Kidney (tissue), 13 donors: ENCODE measurements at regions not wholly inside any gene's neighbourhood (a gene's known extent, or its start where the extent isn't known, plus 50 kb on each side); places are given as distances from the start of the nearest gene placed in this dataset.

Source experiments
- DNase-seq, 5 donors: peaks; one replicate each; pipeline ENCODE4 v3.0.0-alpha.2; 2013 to 2020
- FAIRE-seq: peaks from 2 replicates; lab custom pipeline; 2012; peaks lifted over from hg19 to GRCh38; lab: Jason Lieb, UNC
- H3K27ac ChIP-seq, 2 donors: one replicate each; pipeline ENCODE4 v1.7.0; 2013; ENCODE audit warnings: low read depth in 2 of 2, low read length in 2 of 2, inconsistent platforms in 1 of 2
- H3K27me3 ChIP-seq: one replicate; pipeline ENCODE4 v1.7.1; 2013; ENCODE audit warnings: low read length, inconsistent platforms; ENCODE audit not compliant: control insufficient read depth, insufficient read depth
- H3K36me3 ChIP-seq, 3 donors: one replicate each; pipeline versions ENCODE4 v1.7.0 to v1.7.1; 2013; ENCODE audit warnings: low read length in 3 of 3, control low read depth in 1 of 3, inconsistent platforms in 1 of 3; ENCODE audit not compliant: insufficient read depth in 3 of 3, control insufficient read depth in 2 of 3
- H3K4me1 ChIP-seq, 3 donors: one replicate each; pipeline versions ENCODE4 v1.7.0 to v1.7.1; 2013; ENCODE audit warnings: low read length in 3 of 3, inconsistent platforms in 1 of 3, low read depth in 1 of 3; ENCODE audit not compliant: control insufficient read depth in 2 of 3, insufficient read depth in 2 of 3
- H3K4me3 ChIP-seq, 3 donors: one replicate each; pipeline versions ENCODE4 v1.7.0 to v1.8.1; 2013; ENCODE audit warnings: low read length in 3 of 3, control low read depth in 1 of 3, inconsistent platforms in 1 of 3
- H3K9ac ChIP-seq, 3 donors: one replicate each; pipeline versions ENCODE4 v1.7.0 to v1.7.1; 2013; ENCODE audit warnings: low read length in 3 of 3, control low read depth in 1 of 3, inconsistent platforms in 1 of 3
- H3K9me3 ChIP-seq, 3 donors: one replicate each; pipeline versions ENCODE4 v1.7.0 to v1.7.1; 2013; ENCODE audit warnings: low read length in 3 of 3, control low read depth in 1 of 3, inconsistent platforms in 1 of 3; ENCODE audit not compliant: control insufficient read depth in 2 of 3, insufficient read depth in 1 of 3
- intact Hi-C: fragments of 100-400 bp; cut with DNase I; formaldehyde crosslinking; loops from one replicate; pipeline ENCODE4 v1.11.1; 2022
- TF ChIP-seq, protein P1 (sequence below): IDR thresholded peaks from 3 replicates; pipeline ENCODE4 v1.5.1; 2012; ENCODE audit warnings: mild to moderate bottlenecking, moderate library complexity, borderline replicate concordance; ENCODE audit not compliant: insufficient read depth; ENCODE audit errors: extremely low read depth
- donor health status: control.
- donor health status: control.
- donor health status: control.
- donor health status: control.
- donor health status: control.
- donor health status: DM: yes; HTN: yes; CAD: no.
- donor health status: Normal renal cell carcinoma (clear cell type).

DNA sequence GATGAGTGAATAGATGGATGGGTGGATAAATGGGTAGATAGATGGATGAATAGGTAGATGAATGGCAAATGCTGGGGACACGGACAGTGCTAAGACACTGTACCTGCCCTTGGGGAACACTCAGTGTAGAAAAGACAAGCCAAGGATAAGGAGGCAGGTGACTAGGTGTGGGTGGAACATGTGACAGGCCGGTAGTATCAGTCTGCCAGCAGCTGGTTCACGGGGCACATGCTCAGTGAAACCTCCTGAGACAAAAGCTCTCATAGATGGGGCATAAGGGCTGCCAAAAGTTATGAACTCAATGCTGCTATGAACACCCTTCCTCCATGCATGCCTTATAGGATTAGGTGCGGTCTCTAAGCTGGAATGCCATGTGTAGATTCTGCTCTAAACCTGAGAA, 71.0 kb downstream of the C5orf15 start:
- Histone ChIP-seq H3K27me3 (no peaks in the 10 kb centered on the region), H3K36me3 (no peaks in the 10 kb centered on the region), H3K4me3 (no peak overlapping the region), H3K9ac (no peak overlapping the region), H3K4me1 (no peaks in the 10 kb centered on the region), H3K9me3 (no peaks in the 10 kb centered on the region), H3K27ac (no peak overlapping the region)
- intact Hi-C loops: no loop called here
- no peak for FAIRE-seq
- no peak for DNase-seq
- TF ChIP-seq, protein P1, sequence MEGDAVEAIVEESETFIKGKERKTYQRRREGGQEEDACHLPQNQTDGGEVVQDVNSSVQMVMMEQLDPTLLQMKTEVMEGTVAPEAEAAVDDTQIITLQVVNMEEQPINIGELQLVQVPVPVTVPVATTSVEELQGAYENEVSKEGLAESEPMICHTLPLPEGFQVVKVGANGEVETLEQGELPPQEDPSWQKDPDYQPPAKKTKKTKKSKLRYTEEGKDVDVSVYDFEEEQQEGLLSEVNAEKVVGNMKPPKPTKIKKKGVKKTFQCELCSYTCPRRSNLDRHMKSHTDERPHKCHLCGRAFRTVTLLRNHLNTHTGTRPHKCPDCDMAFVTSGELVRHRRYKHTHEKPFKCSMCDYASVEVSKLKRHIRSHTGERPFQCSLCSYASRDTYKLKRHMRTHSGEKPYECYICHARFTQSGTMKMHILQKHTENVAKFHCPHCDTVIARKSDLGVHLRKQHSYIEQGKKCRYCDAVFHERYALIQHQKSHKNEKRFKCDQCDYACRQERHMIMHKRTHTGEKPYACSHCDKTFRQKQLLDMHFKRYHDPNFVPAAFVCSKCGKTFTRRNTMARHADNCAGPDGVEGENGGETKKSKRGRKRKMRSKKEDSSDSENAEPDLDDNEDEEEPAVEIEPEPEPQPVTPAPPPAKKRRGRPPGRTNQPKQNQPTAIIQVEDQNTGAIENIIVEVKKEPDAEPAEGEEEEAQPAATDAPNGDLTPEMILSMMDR: no peak

DNA sequence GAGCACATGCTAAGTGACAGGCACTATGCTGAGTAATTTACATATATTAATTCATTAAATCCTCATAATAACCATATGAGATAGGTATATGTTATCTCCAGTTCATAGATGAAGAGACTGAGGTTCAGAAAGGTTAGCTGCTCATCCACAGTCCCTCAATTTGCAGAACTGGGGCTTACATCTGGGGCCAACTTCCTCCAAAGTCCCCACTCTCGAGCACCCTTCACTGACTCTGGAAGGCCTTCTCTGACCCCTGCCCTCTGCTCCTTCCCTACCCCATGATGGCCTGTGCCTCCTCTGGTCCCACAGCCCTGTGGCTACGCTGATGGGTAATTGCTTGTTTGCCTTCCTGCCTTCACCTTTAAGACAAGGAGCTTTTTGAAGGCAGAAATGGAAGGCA, 71.6 kb downstream of the C5orf15 start:
- Histone ChIP-seq H3K36me3 (no peaks in the 10 kb centered on the region), H3K9ac (no peak overlapping the region), H3K4me3 (no peak overlapping the region), H3K27ac (no peak overlapping the region), H3K4me1 (no peaks in the 10 kb centered on the region), H3K27me3 (no peaks in the 10 kb centered on the region), H3K9me3 (no peaks in the 10 kb centered on the region)
- no peak for DNase-seq
- intact Hi-C loops: no loop called here
- FAIRE-seq: no peak
- TF ChIP-seq, protein P1: no peak

DNA sequence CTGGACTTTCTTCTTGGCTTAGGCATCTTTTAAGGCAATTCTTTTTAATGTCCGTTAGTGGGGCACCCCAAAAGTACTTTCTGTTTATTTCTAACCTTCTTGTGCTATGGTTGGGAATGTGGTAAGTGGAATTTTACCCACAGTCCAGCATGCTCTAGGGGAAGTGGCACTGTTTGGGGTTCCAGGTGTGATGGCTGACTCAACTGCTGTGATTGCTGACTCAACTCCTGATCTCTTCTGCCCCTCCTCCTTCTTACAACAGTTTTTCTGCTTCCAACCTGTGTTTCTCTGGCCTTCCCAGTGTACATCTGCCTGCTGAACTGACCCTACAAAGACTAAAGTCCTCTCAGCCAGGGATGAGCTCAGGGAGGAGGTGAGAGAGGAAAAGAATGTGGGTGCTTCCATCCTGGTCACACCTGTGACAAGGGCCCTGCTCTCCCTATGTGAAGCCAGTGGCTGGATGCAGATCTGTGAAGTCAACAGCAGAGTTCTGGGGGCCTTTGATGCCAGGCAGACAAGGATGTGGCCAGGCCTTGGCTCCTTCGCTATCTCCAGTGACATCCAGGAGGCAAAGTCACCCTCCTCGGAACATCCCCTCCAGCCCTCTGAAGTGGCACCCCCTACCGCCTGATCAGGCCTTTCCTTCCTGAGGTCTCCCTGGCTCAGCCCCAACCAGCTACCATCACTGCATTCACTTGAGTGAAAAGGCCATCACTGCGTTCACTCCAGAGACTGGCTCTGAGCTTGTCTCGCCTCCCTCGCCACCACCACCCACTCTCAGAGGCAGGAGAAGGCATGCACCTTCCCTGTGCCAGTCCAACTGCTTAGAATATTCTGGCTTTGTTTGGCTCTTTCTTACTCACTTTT, 72.2 kb downstream of the C5orf15 start:
- H3K9me3 ChIP-seq: no peaks in the 10 kb centered on the region
- H3K4me1 ChIP-seq: no peaks in the 10 kb centered on the region
- no peak overlapping the region for H3K4me3 ChIP-seq
- no peaks in the 10 kb centered on the region for H3K27me3 ChIP-seq
- FAIRE-seq (no peak), DNase-seq (no peak)
- no peak overlapping the region for H3K9ac ChIP-seq
- TF ChIP-seq, protein P1: no peak
- H3K27ac ChIP-seq: no peak overlapping the region
- intact Hi-C loops: no loop called here
- H3K36me3 ChIP-seq: no peaks in the 10 kb centered on the region
